Stimulated activated CD4-positive, alpha-beta T cell treated with anti-CD3 and anti-CD28 coated beads, Interleukin-1b, Interleukin-23, amount 100 ng/mL, for 24 hours (primary cell): ENCODE measurements at regions not wholly inside any gene's neighbourhood (a gene's known extent, or its start where the extent isn't known, plus 50 kb on each side); places are given as distances from the start of the nearest gene placed in this dataset.

ENCODE experiments used
- DNase-seq, 4 experiments: peaks; one replicate each; pipeline ENCODE4 v3.0.0-alpha.2; 2020; ENCODE audit warnings: low read depth in 4 of 4, low spot score in 1 of 4

DNA sequence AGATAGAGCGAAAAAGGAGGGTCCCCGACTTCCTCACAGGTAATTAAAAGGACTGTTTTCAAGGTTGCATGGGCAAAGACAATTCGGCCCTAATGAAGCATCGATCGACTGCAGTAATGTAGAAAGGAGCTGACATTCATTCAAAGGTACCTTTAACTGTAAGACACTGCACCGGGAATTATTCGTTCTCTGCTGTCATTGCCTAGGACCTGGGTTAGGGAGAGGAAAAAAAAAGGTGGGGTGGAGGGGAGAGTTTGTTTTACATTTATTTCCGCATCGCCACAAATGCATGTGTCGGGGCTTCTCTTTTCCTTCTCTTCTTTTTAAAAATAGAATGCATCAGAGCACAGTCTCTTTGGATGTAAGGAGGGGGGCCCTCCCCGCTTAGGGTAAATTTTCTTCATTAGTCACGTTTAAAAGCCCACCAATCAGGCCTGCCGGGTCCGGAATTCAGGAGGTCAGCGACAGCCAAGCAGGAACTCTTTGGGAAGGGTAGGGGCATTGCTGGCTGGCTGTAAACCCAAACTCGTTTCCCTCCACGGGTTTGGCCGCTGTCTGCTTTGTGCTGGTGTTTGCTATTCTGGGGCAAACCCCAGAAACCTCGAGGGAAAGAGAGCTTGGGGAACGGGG, 496.2 kb upstream of the ZFHX3 start:
- DNase-seq = no peak

DNA sequence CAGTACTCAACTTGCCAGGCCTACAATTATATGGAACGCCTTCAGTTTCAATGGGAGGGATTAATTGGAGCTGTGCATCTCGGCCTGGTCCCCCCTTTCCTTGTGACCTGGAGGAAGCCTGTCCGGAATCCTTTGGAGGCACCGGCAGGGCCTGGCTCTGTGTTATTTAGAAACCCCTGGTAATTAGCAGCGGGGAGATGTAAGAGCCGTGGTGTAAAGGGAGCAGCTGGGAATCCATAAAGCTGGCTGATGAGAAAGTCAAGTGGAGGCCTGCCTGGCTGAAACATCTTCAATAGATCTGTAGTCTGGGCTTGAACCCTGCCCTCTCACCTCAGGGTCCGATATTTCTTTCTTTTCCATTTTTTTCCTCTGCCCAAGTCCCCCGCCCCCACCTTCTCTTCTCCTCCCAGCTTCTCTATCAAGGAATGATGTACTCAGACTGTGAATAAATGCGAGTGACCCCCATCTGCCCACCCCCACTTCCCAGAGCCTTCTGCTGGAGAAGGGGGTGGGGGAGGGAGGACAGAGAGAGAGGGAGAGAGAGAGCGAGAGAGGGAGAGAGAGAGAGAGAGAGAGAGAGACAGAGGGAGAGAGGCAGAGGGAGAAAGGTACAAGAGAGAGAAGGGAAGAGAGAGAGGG, 495.5 kb upstream of the ZFHX3 start:
- no peak for DNase-seq

DNA sequence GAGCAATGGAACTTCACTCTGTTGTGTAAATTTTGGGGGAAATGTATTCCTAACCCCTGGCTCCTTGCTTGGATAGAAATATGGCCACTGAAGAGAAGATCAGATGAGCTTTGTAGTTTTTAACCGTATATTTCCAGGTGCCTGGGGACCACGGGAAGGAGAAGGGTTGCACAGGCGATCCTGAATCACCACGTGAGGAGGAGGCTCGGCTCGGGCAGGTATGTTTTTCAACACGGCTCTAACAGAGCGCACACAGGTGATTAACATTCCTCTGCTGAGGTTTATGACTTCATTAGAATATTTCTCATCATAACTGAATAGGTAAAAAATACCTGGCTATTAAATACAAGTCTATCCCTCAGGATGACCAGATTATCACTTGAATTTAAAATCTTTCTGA, 495.0 kb upstream of the ZFHX3 start:
- no peak for DNase-seq

DNA sequence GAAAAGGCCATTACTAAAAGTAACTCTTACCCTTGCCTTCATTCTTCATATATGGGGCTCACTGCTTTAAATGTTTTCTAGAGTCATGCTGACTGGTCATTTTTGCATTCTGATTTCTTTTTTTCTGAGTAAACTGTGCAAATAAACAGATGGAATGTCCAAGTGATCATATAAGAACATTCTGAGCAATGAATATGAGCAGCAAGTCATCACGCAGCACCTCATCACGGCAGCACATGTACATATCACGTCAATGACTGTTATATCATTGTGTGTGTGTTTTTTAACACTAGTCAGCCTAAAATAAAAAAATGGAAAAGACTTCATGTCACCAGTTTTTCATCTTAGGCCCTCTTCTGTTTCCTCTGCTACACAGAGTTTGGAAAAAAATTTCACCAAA, 490.0 kb upstream of the ZFHX3 start:
- no peak for DNase-seq

DNA sequence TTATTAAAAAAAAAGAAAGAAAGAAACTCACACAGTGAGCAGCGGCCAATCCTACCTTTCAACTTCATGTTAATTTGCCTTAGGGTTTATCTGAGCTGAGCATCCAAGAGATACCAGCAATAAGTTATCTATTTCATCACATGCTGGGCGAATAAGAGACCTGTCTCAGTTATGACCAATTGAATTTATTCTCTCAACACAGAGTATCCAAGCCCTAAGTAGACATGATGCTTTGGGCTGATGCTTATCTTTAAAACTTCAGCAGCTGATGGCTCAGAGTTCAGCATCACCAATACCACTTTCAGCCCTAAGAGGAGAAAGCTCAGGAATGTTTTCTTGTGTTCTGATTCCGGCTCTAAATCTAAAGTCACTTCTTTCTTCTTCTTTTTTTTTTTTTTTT, 489.0 kb upstream of the ZFHX3 start:
- no peak for DNase-seq

DNA sequence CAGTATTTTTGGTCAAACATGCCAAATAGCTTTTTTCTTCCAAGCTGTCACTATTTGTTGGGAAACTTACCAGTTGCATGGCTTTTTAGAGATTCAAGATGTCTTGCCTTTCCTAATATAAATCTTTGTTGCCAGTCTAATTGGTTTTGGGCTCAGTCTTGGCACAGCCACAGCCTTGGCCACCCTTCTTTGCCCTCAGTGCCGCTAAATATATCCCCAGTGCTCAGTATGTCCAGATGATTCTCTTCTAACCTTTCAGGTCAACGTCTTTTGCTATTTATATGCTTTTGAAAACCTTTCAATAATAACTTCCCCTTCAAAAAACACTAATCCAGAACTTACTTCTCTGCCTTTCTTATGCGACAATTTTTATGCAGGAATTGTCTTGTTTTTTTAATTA, 483.1 kb upstream of the ZFHX3 start:
- no peak for DNase-seq

DNA sequence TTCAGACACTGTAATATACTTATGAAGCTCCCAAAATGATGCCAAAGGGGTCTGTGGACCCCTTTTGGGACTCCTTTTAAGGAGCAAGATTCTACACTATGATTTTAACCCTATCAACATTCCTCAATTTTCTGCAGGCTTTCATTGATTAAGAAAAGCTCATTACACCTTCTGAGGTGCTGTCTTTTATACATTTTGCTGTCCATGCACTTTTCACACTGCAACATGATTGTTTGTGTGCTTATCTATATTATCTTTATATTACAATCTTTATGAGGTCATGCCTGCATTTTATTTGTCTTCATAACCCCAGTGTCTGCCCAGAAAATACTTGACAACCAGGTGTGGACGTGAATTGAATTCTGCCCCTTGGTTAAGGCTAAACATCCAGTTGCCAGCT, 482.6 kb upstream of the ZFHX3 start:
- no peak for DNase-seq

DNA sequence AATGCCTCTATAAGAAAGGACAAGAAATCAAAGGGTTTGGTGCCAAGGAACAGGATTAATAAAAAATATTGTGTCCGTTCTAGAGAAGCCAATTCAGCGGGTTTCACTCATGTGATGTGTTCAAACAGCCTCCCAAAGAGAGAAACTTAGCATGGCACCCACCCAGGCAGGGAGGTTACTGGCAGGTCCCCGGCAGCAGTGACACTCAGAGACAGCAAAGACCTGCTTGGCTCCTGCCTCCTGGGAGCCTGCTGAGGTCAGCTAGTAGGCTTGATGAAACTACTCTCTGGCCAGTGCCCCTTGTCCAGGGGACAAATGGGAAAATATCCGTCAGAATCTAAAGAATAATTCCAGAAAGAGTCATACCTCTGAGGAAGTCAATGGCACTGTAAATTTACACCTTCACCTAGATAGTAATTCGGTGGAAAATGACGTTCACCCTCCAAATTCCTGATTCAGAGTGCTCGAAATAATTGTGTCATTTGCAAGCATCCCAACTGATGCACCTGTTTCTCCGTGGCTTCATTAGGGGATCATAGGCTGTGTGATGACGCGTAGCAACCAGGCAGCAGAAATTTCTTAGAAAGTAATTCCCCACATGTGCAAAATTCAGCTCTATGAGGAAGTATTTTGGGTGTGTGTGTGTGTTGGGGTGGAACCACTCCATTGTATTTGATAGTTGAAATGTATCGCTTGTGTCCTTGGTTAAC, 481.5 kb upstream of the ZFHX3 start:
- no peak for DNase-seq

DNA sequence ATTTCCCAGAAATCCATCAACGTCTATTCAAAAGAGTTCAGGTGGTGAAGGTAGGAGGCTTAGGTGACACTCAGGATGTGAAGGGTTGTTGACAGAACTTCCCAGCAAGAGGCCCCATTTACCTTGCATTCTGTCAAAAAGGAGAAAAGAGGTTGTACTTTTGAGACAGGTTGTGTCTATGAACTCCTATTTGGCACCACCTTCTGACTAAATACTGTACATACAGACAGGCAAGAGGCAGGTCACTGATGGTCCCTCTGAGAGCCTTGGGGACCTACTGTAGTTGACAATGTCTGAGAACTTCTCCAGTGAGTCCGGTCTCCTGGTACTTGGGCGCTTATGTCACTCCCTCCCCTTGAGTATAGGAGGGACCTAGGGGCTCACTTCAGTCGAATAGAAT, 479.3 kb upstream of the ZFHX3 start:
- DNase-seq = no peak

DNA sequence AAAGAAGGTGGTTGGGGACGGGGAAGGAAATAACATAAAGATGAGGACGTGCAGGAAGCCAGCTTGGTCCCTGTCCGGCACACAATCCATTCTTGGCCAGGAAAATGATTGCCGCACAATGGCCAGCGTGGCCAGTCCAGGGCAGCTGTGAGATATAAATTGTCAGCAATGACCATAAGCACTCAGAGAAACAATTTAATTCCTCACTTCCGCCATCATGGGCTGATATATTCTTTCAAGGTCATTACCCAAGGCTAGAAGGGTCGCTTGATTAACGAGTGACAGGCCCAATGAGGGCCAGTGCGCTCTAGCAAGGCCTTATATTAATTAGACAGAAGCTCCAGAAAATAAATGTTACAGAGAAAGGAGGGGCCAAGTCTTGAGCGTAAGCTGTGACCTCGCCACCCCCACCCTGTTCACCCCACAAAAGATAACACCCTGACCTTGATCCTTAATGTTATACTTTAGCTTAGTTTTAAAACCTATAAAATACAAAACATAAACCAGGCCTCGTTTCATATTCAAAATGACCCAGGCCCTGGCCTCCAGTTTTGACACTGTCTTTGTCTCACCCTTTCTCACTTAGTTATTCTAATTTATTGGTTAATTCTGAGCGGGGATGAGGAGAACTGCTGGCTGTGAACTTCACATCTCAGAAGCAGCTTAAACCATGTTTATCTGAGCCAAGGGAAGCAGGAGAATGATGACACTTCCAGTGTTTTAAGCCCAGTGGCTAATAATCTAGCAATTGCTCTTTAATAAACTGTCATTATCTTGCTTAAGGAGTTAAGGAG, 478.3 kb upstream of the ZFHX3 start:
- no peak for DNase-seq

DNA sequence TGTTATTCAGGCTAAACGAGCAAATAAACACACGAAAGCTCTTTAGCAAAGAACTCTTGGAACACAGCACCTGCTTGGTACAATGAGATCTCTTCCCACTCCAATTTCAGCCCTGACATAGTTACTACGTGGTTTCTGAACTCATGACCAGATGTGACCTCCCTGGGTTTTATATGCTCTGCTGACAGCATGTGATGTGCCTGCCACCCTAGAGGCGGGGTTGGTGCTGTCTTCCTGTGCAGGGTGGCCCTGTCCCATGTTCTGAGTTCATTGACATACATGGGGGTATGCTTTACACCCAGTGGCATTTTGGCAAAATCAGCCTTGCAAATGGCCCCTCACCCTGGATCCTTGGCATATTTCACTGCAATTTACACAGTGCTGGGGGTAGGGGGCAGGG, 475.3 kb upstream of the ZFHX3 start:
- DNase-seq = no peak

DNA sequence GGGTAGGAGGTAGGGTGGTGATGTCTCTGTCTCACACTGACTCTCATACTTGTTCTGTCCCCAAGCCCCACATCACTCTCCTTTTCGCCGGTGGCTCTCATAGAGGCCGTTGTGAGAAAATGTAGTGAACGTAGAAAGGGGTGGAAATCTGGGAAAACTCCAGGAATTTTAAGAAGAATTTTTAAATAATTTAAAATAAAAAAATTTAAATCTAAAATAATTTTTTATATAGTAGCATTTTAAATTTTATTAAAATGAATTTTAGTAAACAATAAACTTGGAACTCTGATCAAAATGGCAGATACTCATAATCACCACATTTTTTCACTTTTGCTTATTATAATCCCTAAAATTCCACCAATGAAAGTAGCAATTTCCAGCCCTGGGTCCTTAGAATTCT, 473.6 kb upstream of the ZFHX3 start:
- no peak for DNase-seq

DNA sequence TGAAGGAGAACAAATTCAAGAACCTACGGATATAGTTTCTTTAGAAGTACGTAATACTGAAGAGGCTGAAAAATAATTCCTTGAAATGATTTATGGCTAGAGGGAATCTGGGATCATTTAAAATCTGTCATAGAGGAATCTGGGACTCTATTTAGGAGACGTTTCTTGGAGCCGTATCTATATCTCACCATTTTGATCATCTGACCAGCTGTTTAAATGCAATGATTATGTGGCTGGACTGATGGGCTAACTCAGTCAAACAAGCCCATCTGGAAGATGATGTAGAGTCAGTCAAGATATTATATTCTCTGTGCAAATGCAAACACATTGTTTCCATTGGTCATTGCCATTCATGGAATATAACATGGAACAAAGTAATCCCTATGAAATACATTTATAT, 467.7 kb upstream of the ZFHX3 start:
- DNase-seq = no peak

DNA sequence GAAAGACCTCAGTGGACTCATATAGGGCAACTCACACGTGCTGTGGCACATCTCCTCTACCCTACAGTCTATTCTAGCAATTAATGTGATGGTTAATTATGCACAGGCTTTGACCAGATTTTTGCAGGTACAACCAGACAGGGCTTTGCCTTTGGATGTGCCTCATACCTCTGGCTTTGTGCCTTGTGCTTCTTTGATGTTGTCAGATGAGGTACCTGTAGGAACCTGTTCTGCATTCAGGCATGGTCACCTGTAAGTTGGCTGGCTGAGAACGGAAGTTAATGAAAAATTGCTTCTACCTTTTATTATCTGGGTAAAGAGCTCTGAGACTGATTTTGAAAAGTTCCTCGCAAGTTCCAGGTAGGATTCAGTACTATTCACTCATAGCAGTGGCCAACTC, 462.9 kb upstream of the ZFHX3 start:
- DNase-seq = no peak

DNA sequence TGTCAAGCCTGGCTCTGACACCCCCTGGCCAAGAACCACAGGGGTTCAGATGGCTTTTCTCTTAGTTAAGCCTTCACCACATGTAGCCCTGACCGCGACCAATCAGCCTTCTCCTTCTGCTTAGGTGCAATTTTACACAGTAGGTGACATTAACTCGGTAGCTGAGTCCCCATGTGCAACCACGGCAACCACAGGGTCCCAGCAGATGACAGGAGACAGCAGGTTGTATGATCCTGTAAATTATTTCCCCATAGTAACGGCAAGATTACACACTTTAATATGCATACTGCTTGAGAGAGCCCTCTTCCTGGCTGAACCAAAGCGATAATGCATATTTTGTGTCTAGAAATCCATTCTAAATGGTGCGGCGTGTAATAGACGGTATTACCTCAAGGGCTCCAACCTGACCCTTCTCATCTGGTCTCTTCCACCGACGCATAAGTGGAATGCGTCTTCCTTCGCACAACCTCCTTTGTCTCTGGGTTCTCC, 458.7 kb upstream of the ZFHX3 start:
- DNase-seq = no peak

DNA sequence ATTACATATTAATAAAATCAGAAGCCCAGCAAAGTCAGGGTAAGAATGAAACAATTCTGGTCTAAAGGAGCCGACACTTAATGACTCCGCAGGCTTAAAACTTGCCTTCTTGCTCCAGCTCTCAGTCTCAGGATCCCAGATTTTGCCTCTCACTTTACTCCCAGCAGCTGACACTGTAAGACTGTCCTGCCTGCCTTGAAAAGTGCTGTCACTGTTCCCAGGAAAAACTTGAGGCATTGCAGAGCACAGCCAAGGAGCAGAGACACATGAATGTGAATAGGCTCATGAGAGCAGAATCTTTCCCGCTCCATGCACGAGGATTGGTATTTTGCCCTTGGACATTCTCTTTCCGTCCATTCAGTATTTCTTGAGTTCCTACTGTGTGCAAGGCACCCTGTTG, 457.6 kb upstream of the ZFHX3 start:
- no peak for DNase-seq

DNA sequence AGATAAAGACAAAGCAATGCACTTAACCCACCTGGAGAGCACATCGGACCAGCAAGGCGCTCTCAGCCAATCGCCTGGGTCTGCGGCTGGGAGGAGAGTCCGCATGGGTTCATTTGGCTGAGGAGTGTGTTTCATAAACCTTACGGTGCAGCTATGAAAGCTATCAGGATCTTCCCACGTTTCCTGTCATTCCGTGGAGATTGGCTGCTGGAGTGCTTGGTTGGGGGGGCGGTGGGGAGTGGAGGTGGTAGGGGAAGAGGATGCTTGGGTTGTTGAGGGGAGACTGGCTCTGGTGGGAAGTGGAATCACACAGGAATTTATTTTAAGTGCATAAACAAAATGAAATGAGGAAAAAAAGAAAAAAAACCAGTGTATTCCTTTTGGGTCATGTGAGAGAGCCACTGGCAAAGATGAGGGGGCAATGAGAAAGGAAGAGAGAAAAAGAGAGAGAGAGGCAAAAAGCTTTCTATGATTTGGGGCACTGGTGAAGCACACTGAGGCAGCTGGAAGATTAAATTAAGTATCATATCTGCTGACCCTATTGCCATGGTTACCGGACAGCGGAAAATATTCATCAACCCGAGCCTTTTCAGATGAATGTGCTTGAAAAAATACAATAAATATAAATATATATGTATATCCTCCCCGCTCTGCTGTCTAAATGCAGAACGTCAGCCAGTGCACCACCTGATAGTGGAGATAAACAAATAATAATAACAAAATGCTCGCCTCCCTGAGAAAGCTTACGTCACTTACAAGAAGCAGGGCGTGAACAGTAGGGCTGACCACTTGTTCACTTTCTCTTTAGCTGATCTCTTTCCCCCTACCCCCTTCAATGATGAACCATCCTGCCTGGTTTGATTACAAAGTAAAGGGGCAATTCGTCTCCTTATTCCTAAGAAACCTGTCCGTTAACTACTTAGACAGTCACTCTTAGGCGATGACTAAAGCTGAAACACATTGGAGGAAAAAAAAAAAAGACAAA, 457.0 kb upstream of the ZFHX3 start:
- no peak for DNase-seq

DNA sequence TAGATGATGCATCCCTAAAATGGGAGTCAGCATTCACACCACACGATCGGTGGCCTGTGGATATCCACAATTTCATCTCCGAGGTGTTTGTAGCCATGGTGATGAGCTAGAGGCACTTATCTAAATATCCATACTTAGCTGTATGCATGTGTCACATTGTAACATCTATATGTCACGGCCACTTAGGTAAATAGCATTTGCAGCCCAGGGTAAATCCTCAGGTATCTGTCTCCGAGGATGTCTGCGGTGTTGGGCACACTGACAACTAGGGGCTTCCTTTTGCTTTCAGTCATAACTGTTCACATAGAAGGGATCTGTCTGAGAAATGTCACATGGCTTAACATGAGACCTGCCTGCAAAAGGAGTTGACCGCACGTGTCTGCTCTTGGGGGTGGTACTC, 455.2 kb upstream of the ZFHX3 start:
- DNase-seq = no peak

DNA sequence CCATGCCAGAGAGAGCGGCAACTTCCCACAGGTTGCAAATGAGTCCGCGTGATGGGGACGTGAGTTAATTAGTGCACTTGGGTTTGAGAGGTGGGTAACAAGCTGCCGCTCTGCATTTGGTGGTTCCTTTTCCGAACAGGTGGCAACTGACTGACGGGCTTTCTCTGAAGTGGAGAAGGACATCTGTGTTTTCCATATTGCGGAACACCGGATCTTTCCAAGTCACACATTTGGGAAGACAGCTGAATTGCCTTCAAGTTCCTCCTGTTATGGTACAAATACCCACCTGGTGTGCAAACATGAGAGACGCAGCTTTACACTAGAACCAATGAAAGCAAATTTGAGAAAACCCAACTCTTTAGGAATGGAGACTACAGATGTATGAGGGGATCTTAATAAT, 451.3 kb upstream of the ZFHX3 start:
- no peak for DNase-seq

DNA sequence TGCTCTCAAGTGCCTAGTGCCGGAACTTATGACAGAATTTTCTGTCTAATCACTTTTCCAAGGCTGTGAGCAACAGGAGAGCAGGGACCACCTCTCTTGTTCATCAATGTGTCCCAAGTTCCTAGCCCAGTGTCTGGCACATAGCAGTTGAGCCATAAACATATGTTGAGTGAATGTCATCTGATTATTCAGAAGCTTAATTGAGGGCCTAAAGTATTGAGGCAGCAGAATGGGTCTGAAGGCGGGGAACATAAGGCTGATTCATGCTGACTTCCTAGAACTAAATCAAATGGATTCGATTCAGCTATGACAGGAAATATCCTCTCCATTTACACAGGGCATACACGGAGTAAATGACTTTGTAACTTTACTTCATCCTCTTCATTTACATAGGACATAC, 438.0 kb upstream of the ZFHX3 start:
- DNase-seq = no peak
